GM23338 (cell line): ENCODE measurements at regions not wholly inside any gene's neighbourhood (a gene's known extent, or its start where the extent isn't known, plus 50 kb on each side); places are given as distances from the start of the nearest gene placed in this dataset.

Source experiments
- ATAC-seq: fragments of 200-7000 bp; cut with Tn5 transposase; 3 replicates; pipeline ENCODE4 v1.9.1; 2020
- DNase-seq: peaks from one replicate; pipeline ENCODE4 v3.0.0-alpha.2; 2015; ENCODE audit warnings: low spot score
- H2AFZ ChIP-seq: fragments of 200-600 bp; sonication (generic); 2 replicates; pipeline ENCODE4 v1.8.0; 2016; ENCODE audit warnings: antibody characterized with exemption, mild to moderate bottlenecking, moderate library complexity
- H3F3A ChIP-seq: fragments of 200-600 bp; sonication (generic); replicated peaks from 2 replicates; pipeline ENCODE4 v1.8.0; 2017; ENCODE audit warnings: antibody characterized with exemption, mixed run types, low read depth
- H3K27ac ChIP-seq: fragments of 200-600 bp; sonication (generic); 2 replicates; pipeline ENCODE4 v1.6.1; 2016; ENCODE audit warnings: low read depth
- H3K27me3 ChIP-seq: fragments of 200-600 bp; sonication (generic); 2 replicates; pipeline ENCODE4 v1.8.0; 2016; ENCODE audit warnings: mild to moderate bottlenecking, mixed run types, moderate library complexity; ENCODE audit not compliant: insufficient read depth
- H3K36me3 ChIP-seq: fragments of 200-600 bp; sonication (generic); 2 replicates; pipeline ENCODE4 v1.8.0; 2016; ENCODE audit warnings: mild to moderate bottlenecking; ENCODE audit not compliant: insufficient read depth
- H3K4me1 ChIP-seq: fragments of 200-600 bp; sonication (generic); 2 replicates; pipeline ENCODE4 v1.8.0; 2016; ENCODE audit warnings: mild to moderate bottlenecking, moderate library complexity; ENCODE audit not compliant: insufficient read depth
- H3K4me2 ChIP-seq: fragments of 200-600 bp; sonication (generic); 2 replicates; pipeline ENCODE4 v1.7.1; 2017; ENCODE audit warnings: mixed run types
- H3K4me3 ChIP-seq: fragments of 200-600 bp; sonication (generic); 2 replicates; pipeline ENCODE4 v1.6.1; 2016; ENCODE audit warnings: mixed run types
- H3K79me2 ChIP-seq: fragments of 200-600 bp; sonication (generic); replicated peaks from 2 replicates; pipeline ENCODE4 v1.8.0; 2017; ENCODE audit warnings: mild to moderate bottlenecking; ENCODE audit not compliant: insufficient read depth
- H3K9me2 ChIP-seq: fragments of 200-600 bp; sonication (generic); 2 replicates; pipeline ENCODE4 v1.8.0; 2017; ENCODE audit not compliant: insufficient read depth
- H4K20me1 ChIP-seq: fragments of 200-600 bp; sonication (generic); replicated peaks from 2 replicates; pipeline ENCODE4 v1.8.0; 2017; ENCODE audit warnings: mild to moderate bottlenecking; ENCODE audit not compliant: insufficient read depth
- H3K27ac Mint-ChIP-seq: 2 replicates; pipeline ENCODE4 v1.8.0; 2020; ENCODE audit warnings: inconsistent platforms, mild to moderate bottlenecking, moderate library complexity, mixed read lengths
- H3K27me3 Mint-ChIP-seq: 3 replicates; pipeline ENCODE4 v1.8.0; 2022; ENCODE audit warnings: low read depth, mild to moderate bottlenecking, moderate library complexity, mixed read lengths, inconsistent platforms; ENCODE audit not compliant: insufficient read depth, poor library complexity
- H3K36me3 Mint-ChIP-seq: 3 replicates; pipeline ENCODE4 v1.8.0; 2021; ENCODE audit warnings: low read depth, mild to moderate bottlenecking, inconsistent platforms, moderate library complexity, mixed read lengths
- H3K4me1 Mint-ChIP-seq: 3 replicates; pipeline ENCODE4 v1.8.0; 2020; ENCODE audit warnings: mild to moderate bottlenecking, inconsistent platforms, mixed read lengths
- H3K4me3 Mint-ChIP-seq: 3 replicates; pipeline ENCODE4 v1.8.0; 2021; ENCODE audit warnings: moderate library complexity, mild to moderate bottlenecking, inconsistent platforms, mixed read lengths
- H3K9me3 Mint-ChIP-seq: 3 replicates; pipeline ENCODE4 v1.8.0; 2020; ENCODE audit warnings: moderate library complexity, mild to moderate bottlenecking, inconsistent platforms, mixed read lengths
- CREB1 ChIP-seq: fragments of 250-450 bp; sonication (Bioruptor Pico); IDR thresholded peaks from 2 replicates; pipeline ENCODE4 v1.5.0; 2020; ENCODE audit warnings: low read depth, mild to moderate bottlenecking, moderate library complexity
- ETS1 ChIP-seq: IDR thresholded peaks from 2 replicates; pipeline ENCODE4 v1.6.1; 2016; ENCODE audit warnings: antibody characterized with exemption
- EZH2 ChIP-seq: fragments of 200-600 bp; sonication (generic); IDR thresholded peaks from one replicate; pipeline ENCODE4 v1.8.0; 2017; ENCODE audit warnings: antibody characterized with exemption, mild to moderate bottlenecking, low read depth; ENCODE audit not compliant: unreplicated experiment
- EZH2phosphoT487 ChIP-seq: fragments of 200-600 bp; sonication (generic); IDR thresholded peaks from one replicate; pipeline ENCODE4 v1.8.1; 2018; ENCODE audit warnings: antibody characterized with exemption; ENCODE audit not compliant: unreplicated experiment
- JUNB ChIP-seq: IDR thresholded peaks from one replicate; pipeline ENCODE4 v1.6.1; 2016; ENCODE audit warnings: antibody characterized with exemption; ENCODE audit not compliant: unreplicated experiment
- NANOG ChIP-seq: IDR thresholded peaks from 2 replicates; pipeline ENCODE4 v1.6.1; 2016; ENCODE audit warnings: antibody characterized with exemption, borderline replicate concordance
- POLR2AphosphoS5 ChIP-seq: IDR thresholded peaks from 2 replicates; pipeline ENCODE4 v1.6.1; 2016; ENCODE audit warnings: antibody characterized with exemption, low read depth
- REST ChIP-seq: IDR thresholded peaks from one replicate; pipeline ENCODE4 v1.6.1; 2018; ENCODE audit warnings: antibody characterized with exemption; ENCODE audit not compliant: unreplicated experiment
- STAT1 ChIP-seq: IDR thresholded peaks from one replicate; pipeline ENCODE4 v1.6.1; 2016; ENCODE audit warnings: antibody characterized with exemption; ENCODE audit not compliant: unreplicated experiment
- ZNF114 ChIP-seq: fragments of 250-450 bp; sonication (Bioruptor Pico); IDR thresholded peaks from 2 replicates; pipeline ENCODE4 v1.5.0; 2020; ENCODE audit warnings: mild to moderate bottlenecking, moderate library complexity
- ZNF331 ChIP-seq: fragments of 250-450 bp; sonication (Bioruptor Pico); IDR thresholded peaks from 2 replicates; pipeline ENCODE4 v1.5.0; 2020; ENCODE audit warnings: low read depth, mild to moderate bottlenecking, moderate library complexity
- ZNF462 ChIP-seq: fragments of 250-450 bp; sonication (Bioruptor Pico); IDR thresholded peaks from 2 replicates; pipeline ENCODE4 v1.5.0; 2020; ENCODE audit warnings: mild to moderate bottlenecking, moderate library complexity
- TF ChIP-seq, protein P1 (sequence below), 2 experiments: fragments of 200-600 bp in 1 of 2; sonication (generic) in 1 of 2; conservative IDR thresholded peaks; 2 replicates each; pipeline versions ENCODE4 v1.5.1 to v1.6.1; 2016 to 2017; ENCODE audit warnings: antibody characterized with exemption in 2 of 2, low read depth in 2 of 2, mild to moderate bottlenecking in 2 of 2, moderate library complexity in 1 of 2

DNA sequence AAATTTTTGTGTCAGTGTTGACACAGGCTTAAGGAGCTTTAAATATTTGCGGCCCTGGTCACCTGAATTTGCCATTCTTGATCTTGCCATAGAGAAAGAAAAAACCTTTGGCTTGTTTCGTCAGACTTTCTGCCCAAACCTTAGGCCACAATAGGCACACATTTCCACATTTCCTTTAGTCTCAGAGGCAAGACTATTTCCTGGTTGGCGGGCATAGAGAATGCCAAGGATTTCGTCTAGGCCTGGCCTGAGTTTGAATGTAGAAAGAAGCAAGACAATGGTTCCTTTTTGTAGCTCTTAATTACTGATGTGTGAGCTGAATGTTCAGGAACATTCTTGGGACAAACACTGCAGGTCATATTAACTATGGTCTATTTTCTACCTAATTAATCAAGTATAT, 108.1 kb downstream of the TRMT11 start:
- Histone ChIP-seq H3K36me3 (no peaks in the 10 kb centered on the region), H3K27me3 (no peaks in the 10 kb centered on the region), H2AFZ (no peak overlapping the region), H3K4me3 (no peak overlapping the region), H3K79me2 (no peaks in the 10 kb centered on the region), H3F3A (no peaks in the 10 kb centered on the region), H4K20me1 (no peaks in the 10 kb centered on the region), H3K9me2 (no peaks in the 10 kb centered on the region), H3K4me2 (no peak overlapping the region), H3K27ac (0 out of 2 replicates have a peak overlapping the region, but pooled peaks have one; percentile 0), H3K4me1 (peaks cover 12% of the 10 kb centered on the region)
- DNase-seq (no peak), ATAC-seq (no peak)
- TF ChIP-seq EZH2phosphoT487 (no peak), POLR2AphosphoS5 (no peak), CREB1 (CRISPR knock-in tag) (no peak), EZH2 (no peak), NANOG (no peak), STAT1 (no peak), JUNB (no peak), ZNF462 (CRISPR knock-in tag) (no peak), ETS1 (no peak), ZNF331 (CRISPR knock-in tag) (no peak), ZNF114 (CRISPR knock-in tag) (no peak), REST (no peak)
- TF ChIP-seq, protein P1, sequence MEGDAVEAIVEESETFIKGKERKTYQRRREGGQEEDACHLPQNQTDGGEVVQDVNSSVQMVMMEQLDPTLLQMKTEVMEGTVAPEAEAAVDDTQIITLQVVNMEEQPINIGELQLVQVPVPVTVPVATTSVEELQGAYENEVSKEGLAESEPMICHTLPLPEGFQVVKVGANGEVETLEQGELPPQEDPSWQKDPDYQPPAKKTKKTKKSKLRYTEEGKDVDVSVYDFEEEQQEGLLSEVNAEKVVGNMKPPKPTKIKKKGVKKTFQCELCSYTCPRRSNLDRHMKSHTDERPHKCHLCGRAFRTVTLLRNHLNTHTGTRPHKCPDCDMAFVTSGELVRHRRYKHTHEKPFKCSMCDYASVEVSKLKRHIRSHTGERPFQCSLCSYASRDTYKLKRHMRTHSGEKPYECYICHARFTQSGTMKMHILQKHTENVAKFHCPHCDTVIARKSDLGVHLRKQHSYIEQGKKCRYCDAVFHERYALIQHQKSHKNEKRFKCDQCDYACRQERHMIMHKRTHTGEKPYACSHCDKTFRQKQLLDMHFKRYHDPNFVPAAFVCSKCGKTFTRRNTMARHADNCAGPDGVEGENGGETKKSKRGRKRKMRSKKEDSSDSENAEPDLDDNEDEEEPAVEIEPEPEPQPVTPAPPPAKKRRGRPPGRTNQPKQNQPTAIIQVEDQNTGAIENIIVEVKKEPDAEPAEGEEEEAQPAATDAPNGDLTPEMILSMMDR (conservative IDR thresholded peaks at IDR 0.05; ENCODE audit: low read depth in 2 of 2): no peak
- H3K27me3 Mint-ChIP-seq: peaks cover 2% of the 10 kb centered on the region
- no peak overlapping the region for H3K4me3 Mint-ChIP-seq
- H3K27ac Mint-ChIP-seq: no peak overlapping the region
- H3K36me3 Mint-ChIP-seq: no peaks in the 10 kb centered on the region
- no peaks in the 10 kb centered on the region for H3K9me3 Mint-ChIP-seq
- H3K4me1 Mint-ChIP-seq: peaks cover 21% of the 10 kb centered on the region
